D721Med (cell line): ENCODE measurements at regions not wholly inside any gene's neighbourhood (a gene's known extent, or its start where the extent isn't known, plus 50 kb on each side); places are given as distances from the start of the nearest gene placed in this dataset.
A peak's percentile ranks its signal among the peaks of the same experiment; 100 is the strongest.

Experiments
- DNase-seq: peaks from one replicate; pipeline ENCODE4 v3.0.0; 2011; ENCODE audit warnings: low spot score; ENCODE audit not compliant: insufficient read length
- FAIRE-seq: peaks from 2 replicates; lab custom pipeline; 2011; peaks lifted over from hg19 to GRCh38; lab: Jason Lieb, UNC
- CTCF ChIP-seq: IDR thresholded peaks from 2 replicates; pipeline ENCODE4 v1.5.1; 2012; ENCODE audit warnings: mild to moderate bottlenecking, control low read depth; ENCODE audit not compliant: insufficient read depth; ENCODE audit errors: missing control alignments

- DNase-seq, result no peak
- TF ChIP-seq CTCF, result peak; percentile 2
- no peak for FAIRE-seq
Observed at GRCh38 chr3:68206524-68207117, 552.2 kb upstream of the SUCLG2 start.

GRCh38 chr3:68186733-68187132 is 532.3 kb upstream of the SUCLG2 start:
- TF ChIP-seq CTCF, result no peak
- FAIRE-seq, result no peak

GRCh38 chr3:68176600-68176999 is 522.2 kb upstream of the SUCLG2 start:
- FAIRE-seq, result no peak
- no peak for TF ChIP-seq CTCF

More at GRCh38 chr3:68186733-68187132, 532.3 kb upstream of the SUCLG2 start:
- no peak for DNase-seq

GRCh38 chr3:68173012-68173634 is 518.7 kb upstream of the SUCLG2 start:
- FAIRE-seq, result no peak
- TF ChIP-seq CTCF, result no peak
- no peak for DNase-seq

More at GRCh38 chr3:68176600-68176999, 522.2 kb upstream of the SUCLG2 start:
- DNase-seq, result no peak

GRCh38 chr3:68172039-68172438 is 517.6 kb upstream of the SUCLG2 start:
- no peak for TF ChIP-seq CTCF
- FAIRE-seq (no peak), DNase-seq (no peak)

GRCh38 chr3:68163968-68164367 is 509.6 kb upstream of the SUCLG2 start:
- TF ChIP-seq CTCF, result no peak
- no peak for DNase-seq
- FAIRE-seq, result no peak

- FAIRE-seq (no peak), DNase-seq (no peak)
- TF ChIP-seq CTCF, result no peak
Observed at GRCh38 chr3:68163062-68163461, 508.6 kb upstream of the SUCLG2 start.
